ENCODE measurements at regions not wholly inside any gene's neighbourhood (a gene's known extent, or its start where the extent isn't known, plus 50 kb on each side); places are given as distances from the start of the nearest gene placed in this dataset.

DNA sequence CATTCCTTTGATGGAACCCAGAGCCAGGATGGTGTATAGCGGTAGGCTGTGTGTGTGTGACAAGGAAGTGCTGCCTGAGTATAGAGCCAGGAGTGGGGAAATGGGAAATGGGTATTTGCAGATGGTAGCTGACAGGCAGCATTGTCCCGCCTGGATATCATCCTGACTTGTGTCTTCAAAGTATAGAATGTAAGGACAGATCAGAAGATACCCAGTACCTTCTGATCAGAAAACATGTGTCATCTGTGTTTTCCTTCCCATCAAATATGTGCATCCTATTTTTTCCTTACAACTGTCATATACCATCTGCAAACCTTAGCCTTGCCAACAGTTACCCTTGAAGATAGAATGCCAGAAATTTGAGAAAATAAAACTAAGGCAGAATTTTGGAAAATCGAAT lies 146.2 kb upstream of the CBLB start:
- no peaks in the 10 kb centered on the region for H3K9me3 ChIP-seq
- no peaks in the 10 kb centered on the region for H3K9me2 ChIP-seq
- no peak for TF ChIP-seq SIN3A (IDR thresholded peaks at IDR 0.05; ENCODE audit: borderline replicate concordance, low read depth, low read length)
- no peak for TF ChIP-seq SMC3 (IDR thresholded peaks at IDR 0.05; ENCODE audit: low read depth, low read length)
- no peak for TF ChIP-seq RCOR1 (IDR thresholded peaks at IDR 0.05; ENCODE audit: low read length)
- no peak for TF ChIP-seq EP300 (IDR thresholded peaks at IDR 0.05; ENCODE audit: borderline replicate concordance in 1 of 2, low read depth in 1 of 2, low read length in 1 of 2)
- H3K79me2 ChIP-seq (ENCODE audit: insufficient read depth): no peaks in the 10 kb centered on the region; the same call in 1 of the 2 replicates
- H3K4me1 ChIP-seq (ENCODE audit: control insufficient read depth in 1 of 2, insufficient read depth in 2 of 2, low read depth in 1 of 2, low read length in 1 of 2): no peaks in the 10 kb centered on the region
- no peaks in the 10 kb centered on the region for H3K36me3 ChIP-seq (replicated peaks in 1 of 2; ENCODE audit: control insufficient read depth in 1 of 2, insufficient read depth in 2 of 2, low read length in 1 of 2)
- H3K4me3 ChIP-seq (ENCODE audit: low read depth in 2 of 2, low read length in 1 of 2): no peak overlapping the region
- POLR2A ChIA-PET: no interaction called here
- H3K9ac ChIP-seq: no peak overlapping the region
- no peak for DNase-seq
- WGBS (ENCODE audit: low lambda C conversion rate): 90% methylated on average over 3 of the region's 3 CpGs
- H3K27ac ChIP-seq (ENCODE audit: low read depth in 2 of 2, low read length in 1 of 2): no peak overlapping the region
- no peak overlapping the region for H2AFZ ChIP-seq (ENCODE audit: low read depth)
- CTCF ChIA-PET: interaction anchor here (1.8 kb wide), 1 partner anchor 14 kb away, joined by 5 read pairs; no protein-coding TSS in a partner anchor
- no peaks in the 10 kb centered on the region for H4K20me1 ChIP-seq (ENCODE audit: insufficient read depth)
- H3K27me3 ChIP-seq (ENCODE audit: insufficient read depth): no peaks in the 10 kb centered on the region
- H3F3A ChIP-seq (replicated peaks; ENCODE audit: insufficient read depth): peaks cover 13% of the 10 kb centered on the region
- H3K4me2 ChIP-seq: no peak overlapping the region

DNA sequence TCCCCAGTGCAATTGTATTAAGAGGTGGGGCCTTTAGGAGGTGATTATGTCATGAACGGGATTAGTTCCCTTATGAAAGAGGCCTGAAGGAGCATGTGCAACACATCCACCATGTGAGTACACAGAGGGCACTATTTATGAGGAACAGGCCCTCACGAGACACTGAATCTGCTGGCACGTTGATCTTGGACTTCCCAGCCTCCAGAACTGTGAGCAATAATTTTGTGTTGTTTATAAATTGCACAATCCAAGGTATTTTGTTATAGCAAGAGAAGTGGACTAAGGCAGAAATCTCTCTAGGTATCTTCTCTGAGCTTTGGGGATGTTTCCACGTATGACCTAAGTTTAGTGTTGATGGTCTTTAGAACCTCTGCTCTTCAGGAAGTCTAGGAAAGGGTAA lies 149.3 kb upstream of the CBLB start:
- ChIA-PET POLR2A (no interaction called here), CTCF (no interaction called here)
- Histone ChIP-seq H3K27me3 (ENCODE audit: insufficient read depth) (no peaks in the 10 kb centered on the region), H3K9me2 (no peaks in the 10 kb centered on the region), H3K9me3 (no peaks in the 10 kb centered on the region), H3K9ac (no peak overlapping the region), H3K36me3 (replicated peaks in 1 of 2; ENCODE audit: control insufficient read depth in 1 of 2, insufficient read depth in 2 of 2, low read length in 1 of 2) (no peaks in the 10 kb centered on the region), H4K20me1 (ENCODE audit: insufficient read depth) (no peaks in the 10 kb centered on the region), H3F3A (replicated peaks; ENCODE audit: insufficient read depth) (peaks cover 13% of the 10 kb centered on the region), H3K4me1 (ENCODE audit: control insufficient read depth in 1 of 2, insufficient read depth in 2 of 2, low read depth in 1 of 2, low read length in 1 of 2) (no peaks in the 10 kb centered on the region), H3K27ac (ENCODE audit: low read depth in 2 of 2, low read length in 1 of 2) (no peak overlapping the region), H2AFZ (ENCODE audit: low read depth) (no peak overlapping the region), H3K4me3 (ENCODE audit: low read depth in 2 of 2, low read length in 1 of 2) (no peak overlapping the region), H3K79me2 (ENCODE audit: insufficient read depth) (no peaks in the 10 kb centered on the region; the same call in 1 of the 2 replicates), H3K4me2 (no peak overlapping the region)
- 83% methylated on average over 4 of the region's 4 CpGs for WGBS (ENCODE audit: low lambda C conversion rate)
- DNase-seq: no peak
- TF ChIP-seq RFX5 (IDR thresholded peaks at IDR 0.05; ENCODE audit: low read length) (no peak), ELF1 (IDR thresholded peaks at IDR 0.05) (no peak), JUND (IDR thresholded peaks at IDR 0.05) (no peak), ZBTB33 (IDR thresholded peaks at IDR 0.05; ENCODE audit: borderline replicate concordance, low read depth) (no peak), IRF3 (IDR thresholded peaks at IDR 0.05; ENCODE audit: low read depth, low read length) (no peak), REST (IDR thresholded peaks at IDR 0.05; ENCODE audit: low read depth, low read length) (no peak), NRF1 (IDR thresholded peaks at IDR 0.05; ENCODE audit: low read depth, low read length) (no peak), FOXJ3 (CRISPR knock-in tag; IDR thresholded peaks at IDR 0.05) (no peak), CHD2 (IDR thresholded peaks at IDR 0.05; ENCODE audit: low read length, partially characterized antibody) (no peak), FOSL2 (IDR thresholded peaks at IDR 0.05; ENCODE audit: borderline replicate concordance, low read depth) (no peak), CTCF (IDR thresholded peaks at IDR 0.05) (no peak), NFIC (IDR thresholded peaks at IDR 0.05; ENCODE audit: borderline replicate concordance) (no peak), RXRA (IDR thresholded peaks at IDR 0.05; ENCODE audit: borderline replicate concordance, low read depth) (no peak)
- TF ChIP-seq, protein P1, sequence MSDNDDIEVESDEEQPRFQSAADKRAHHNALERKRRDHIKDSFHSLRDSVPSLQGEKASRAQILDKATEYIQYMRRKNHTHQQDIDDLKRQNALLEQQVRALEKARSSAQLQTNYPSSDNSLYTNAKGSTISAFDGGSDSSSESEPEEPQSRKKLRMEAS (IDR thresholded peaks at IDR 0.05; ENCODE audit: low read depth): no peak
- TF ChIP-seq, protein P2, sequence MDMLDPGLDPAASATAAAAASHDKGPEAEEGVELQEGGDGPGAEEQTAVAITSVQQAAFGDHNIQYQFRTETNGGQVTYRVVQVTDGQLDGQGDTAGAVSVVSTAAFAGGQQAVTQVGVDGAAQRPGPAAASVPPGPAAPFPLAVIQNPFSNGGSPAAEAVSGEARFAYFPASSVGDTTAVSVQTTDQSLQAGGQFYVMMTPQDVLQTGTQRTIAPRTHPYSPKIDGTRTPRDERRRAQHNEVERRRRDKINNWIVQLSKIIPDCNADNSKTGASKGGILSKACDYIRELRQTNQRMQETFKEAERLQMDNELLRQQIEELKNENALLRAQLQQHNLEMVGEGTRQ (IDR thresholded peaks at IDR 0.05; ENCODE audit: borderline replicate concordance, low read depth, low read length): no peak

Measured in SK-N-SH (cell line).